GM21723 (cell line): ENCODE measurements at regions not wholly inside any gene's neighbourhood (a gene's known extent, or its start where the extent isn't known, plus 50 kb on each side); places are given as distances from the start of the nearest gene placed in this dataset.
"Not testable (repeated sequence)": the region's sequence is repeated elsewhere in the genome, so short reads cannot be mapped to it uniquely, and the experiment has no call there.

Source experiments
- ATAC-seq: cut with Tn5 transposase; IDR thresholded peaks from one replicate; pipeline ENCODE4 v1.9.1; 2021; ENCODE audit warnings: mild to moderate bottlenecking, moderate library complexity; ENCODE audit not compliant: unreplicated experiment

DNA sequence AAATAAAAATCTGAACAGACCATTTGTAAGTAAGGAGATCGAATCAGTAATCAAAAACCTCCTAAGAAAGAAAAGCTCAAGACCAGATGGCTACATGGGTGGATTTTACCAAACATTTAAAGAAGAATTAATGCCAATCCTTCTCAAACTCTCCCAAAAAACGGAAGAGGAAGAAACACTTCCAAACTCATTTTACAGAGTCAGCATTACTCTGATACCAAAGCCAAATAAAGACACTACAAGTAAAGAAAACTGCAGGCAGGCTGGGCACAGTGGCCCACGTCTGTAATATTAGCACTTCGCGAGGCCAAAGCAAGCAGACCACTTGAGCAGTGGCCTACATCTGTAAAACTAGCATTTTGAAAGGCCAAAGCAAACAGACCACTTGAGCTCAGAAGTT is 159.8 kb downstream of the DPY19L2 start:
- ATAC-seq = no peak

DNA sequence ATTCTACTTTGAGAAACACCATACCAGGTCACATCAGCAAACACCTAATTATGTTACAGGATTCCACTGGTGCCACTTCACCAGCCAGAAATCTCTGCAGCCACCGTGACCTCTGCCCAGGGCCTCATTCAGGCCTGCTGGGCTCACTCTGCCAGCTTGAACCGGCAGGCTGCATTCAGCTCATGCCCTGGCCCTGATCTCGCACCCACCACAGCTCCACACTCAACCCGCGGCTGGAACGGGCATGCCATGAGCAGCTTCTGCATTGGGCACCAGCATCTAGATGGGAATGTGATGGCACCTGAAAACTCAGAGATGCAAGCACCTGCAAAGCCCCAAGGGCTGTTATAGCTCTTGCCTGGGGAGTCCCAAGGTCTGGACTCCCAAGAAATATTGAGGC is 168.7 kb downstream of the DPY19L2 start:
- ATAC-seq = no peak

DNA sequence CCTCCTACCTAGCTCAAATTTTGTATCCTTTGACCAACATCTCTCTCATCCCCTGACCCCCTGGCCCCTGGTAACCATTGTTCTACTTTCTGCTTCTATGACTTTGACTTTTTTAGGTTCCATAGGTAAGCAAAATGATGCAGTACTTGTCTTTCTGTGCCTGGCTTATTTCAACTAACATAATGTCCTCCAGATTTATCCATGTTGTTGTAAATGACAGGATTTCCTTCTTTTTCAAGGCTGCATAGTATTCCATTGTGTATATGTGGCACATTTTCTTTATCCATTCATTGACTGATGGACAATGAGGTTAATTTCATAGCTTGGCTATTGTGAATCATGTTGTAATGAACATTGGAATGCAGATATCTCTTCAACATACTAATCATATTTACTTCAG is 170.1 kb downstream of the DPY19L2 start:
- ATAC-seq = no peak

DNA sequence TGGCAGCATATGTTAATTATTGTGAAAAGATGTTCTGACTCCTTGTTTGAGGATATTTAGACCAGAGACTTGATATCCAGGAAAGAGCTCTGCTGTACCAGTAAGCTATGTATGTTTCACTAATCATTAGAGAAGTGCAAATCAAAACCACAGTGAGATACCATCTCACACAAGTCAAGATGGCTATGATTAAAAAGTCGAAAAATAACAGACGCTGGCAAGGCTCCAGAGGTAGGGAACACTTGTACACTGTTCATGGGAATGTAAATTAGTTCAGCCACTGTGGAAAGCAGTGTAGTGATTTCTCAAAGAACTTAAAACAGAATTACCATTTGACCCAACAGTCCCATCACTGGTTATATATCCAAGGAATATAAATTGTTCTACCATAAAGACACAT is 171.6 kb downstream of the DPY19L2 start:
- ATAC-seq = no peak

DNA sequence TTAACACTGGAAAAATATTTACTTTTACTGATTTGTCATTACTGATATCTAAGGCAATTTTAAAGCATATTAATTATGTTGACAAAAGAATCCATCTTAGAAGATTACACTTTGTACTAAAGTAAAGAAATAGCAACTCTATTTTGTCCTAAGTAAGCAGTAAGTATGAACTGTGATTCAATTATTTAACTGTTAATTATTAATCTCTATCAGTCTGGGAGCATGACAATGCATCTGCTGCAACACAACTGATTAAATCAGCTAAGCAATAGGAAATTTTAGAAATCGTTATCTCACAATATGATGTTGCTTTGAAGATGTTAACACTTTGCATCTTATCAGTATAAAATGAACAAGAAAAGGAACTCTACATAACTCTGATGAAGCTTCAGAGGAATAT is 172.3 kb downstream of the DPY19L2 start:
- no peak for ATAC-seq

DNA sequence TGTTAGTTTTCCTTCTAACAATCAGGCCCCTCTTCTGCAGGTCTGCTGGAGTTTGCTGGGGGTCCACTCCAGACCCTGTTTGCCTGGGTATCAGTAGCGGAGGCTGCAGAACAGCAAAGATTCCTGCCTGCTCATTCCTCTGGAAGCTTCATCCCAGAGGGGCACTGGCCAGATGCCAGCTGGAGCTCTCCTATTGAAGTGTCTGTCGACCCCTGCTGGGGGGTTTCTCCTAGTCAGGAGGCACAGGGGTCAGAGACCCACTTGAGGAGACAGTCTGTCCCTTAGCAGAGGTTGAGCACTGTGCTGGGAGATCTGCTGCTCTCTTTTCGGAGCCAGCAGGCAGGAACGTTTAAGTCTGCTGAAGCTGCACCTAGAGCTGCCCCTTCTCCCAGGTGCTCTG is 174.9 kb downstream of the DPY19L2 start:
- not testable (repeated sequence) for ATAC-seq

DNA sequence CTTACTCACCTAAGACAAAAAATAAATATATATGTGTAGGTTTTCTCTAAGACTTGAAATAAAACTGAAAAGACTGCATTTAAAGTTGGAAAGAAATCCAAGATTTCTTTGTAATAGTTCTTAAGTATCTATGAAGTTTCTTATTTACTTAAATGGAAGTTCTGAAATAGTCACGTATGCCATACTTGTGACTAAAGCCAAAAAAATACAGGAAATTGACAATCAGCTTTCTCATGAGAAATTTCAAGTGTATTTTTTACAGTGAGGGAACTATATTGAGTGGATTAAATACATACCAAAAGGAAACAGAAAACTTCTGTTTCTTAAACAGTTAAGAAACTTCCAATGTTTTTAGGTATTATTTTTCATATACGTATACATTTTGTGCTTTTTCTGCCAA is 188.1 kb downstream of the DPY19L2 start:
- ATAC-seq = no peak

DNA sequence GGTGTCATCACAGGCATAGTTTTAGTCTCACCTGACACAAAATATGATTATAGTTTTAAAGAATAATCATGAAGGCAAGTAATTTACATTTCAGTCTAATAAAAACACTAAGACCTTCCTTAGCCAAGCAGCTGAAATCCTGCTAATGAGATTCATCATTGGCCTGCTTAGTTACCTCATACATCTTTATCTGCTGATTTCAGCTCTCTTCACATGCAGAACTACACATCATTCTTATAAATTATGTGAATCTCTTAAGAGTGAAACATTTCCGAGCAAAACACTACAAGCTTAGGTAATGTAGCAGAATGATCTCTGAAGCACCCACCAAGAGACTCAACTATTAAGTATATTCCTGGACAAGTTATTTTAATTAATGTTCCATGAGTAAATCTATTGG is 198.1 kb downstream of the DPY19L2 start:
- ATAC-seq = no peak

DNA sequence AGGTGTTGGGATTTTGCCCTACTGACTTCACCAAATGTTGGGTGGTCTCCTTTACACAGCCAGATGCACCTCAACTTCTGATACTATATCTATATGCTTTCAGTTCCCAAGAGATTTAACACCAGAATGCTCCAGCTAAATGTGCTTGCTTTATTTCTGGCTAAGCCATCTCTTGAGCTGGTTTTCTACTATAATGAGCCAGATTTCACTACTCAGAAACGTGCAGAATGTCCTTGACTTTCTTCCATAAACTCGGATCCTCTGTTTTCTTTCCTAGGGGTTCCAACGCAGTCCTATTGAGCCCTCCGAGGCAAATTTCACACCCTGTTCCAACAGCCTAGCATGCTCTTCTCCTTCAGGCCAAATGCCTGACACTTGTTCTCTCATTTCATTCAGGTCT is 200.3 kb downstream of the DPY19L2 start:
- no peak for ATAC-seq

DNA sequence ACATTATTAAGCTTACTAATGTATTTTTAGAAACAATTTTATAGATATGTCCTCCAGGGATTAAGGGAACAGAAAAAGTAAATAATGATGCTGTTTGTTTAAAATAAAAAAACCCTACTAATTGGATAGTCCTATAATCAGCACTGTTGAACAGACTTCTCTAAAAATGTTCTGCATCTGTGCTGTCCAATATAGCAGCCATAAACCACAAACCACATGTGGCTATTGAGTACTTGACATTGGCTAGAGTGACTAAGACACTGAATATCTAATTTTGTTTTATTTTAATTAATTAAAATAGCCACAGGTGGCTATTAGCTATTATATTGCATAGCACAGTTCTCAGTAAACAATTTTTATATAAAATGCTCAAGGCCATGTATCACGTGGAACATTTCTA is 210.4 kb downstream of the DPY19L2 start:
- no peak for ATAC-seq

DNA sequence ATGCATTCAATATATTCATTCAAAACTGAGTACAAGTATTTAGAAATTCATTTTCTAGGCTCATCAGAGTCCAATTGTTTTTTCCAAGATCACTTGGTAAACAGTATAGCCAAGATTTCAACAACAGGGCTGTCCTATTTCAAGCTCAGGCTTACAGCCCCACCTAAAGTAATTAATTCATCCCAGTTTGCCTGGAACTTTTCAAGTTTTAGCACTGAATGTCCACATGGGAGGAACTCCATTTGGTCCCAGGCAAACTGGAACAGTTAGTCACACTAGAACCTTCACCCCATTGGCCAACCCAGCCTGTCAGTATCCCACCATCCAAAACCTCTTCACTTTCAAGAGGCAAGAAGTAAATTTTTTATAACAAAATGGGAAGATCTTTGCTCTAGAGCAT is 210.9 kb downstream of the DPY19L2 start:
- no peak for ATAC-seq

DNA sequence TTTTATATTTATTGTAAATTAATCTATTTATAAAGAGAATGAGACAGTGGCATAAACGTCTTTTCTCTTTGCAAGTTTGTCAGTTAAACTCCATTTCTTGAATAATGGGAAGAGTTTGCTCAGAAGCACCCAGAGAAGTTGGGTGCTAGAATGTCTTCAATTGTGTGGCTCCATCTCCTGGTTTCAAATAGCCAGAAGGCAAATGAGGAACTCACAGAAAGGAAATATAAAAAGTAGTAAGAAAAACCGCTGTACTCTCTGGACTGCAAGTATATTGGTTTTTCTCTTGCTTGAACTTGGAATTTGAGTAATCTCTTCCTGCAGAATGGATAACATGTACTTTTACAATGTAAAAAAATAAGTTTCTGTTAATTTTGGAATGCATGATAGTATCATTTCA is 217.5 kb downstream of the DPY19L2 start:
- ATAC-seq = no peak

DNA sequence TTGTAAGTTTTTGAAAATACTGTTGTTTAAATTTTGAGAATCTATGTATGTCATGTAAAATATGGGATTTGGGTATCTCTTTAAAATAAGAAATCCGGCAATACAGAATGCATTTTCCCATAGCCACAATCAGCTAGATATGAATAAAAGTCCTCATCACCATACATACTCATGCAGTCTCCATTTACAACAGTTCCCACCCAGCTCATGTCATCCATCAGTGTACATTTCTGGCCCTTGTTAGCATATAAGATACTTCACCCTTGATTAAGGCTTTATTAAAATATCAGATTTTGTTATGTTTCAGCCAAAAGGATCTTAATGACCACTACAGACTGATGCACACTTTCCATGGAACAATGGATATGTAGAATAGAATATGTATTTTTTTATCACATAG is 218.0 kb downstream of the DPY19L2 start:
- ATAC-seq = no peak

DNA sequence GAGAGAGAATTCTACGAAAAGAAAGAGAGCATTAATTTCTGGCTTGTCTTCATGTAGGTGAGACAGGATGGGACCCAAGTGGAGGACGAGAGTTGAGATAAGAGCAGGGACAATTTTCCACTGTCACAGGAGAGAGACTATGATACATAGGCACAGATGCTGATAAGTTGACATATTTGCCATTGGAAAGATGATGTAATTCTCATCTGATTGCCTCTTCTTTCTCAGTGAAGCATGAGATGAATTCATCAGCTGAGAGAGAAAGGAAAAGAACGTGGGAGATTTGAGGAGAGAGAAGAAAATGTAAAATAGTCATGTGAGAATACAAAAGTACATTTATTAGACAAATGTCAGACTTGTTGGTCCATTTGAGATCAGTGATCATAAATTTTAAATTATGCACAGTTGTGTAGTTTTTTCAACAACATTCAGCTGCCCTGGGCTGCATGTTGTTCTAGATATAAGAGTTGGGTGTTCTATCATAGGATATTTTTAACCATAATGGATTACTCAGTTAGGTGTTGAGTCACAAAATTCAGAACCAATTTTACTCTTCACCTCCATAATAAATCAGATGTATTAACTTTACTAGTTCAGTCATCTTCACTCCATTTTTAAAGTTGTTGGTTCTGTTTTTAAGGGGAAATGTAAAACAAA is 222.9 kb downstream of the DPY19L2 start:
- no peak for ATAC-seq

DNA sequence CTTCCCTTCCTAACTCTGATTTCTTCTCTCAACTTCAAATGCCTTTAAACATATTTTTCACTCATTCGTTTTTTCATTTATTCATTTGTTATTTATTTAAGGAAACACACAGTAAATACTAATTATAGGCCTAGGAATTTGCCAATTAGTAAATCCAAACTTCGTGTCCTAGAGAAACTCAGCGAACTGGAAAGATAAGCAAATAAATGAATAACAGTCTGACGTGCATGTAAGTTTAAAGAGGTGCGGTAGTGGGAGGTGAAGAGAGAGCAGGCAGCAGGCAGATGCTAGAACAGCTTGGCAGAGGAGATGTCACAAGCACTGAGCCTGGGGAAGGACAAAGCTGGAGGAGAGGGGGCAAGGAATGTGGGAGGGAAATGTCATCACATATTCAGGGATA is 228.2 kb downstream of the DPY19L2 start:
- ATAC-seq = no peak

DNA sequence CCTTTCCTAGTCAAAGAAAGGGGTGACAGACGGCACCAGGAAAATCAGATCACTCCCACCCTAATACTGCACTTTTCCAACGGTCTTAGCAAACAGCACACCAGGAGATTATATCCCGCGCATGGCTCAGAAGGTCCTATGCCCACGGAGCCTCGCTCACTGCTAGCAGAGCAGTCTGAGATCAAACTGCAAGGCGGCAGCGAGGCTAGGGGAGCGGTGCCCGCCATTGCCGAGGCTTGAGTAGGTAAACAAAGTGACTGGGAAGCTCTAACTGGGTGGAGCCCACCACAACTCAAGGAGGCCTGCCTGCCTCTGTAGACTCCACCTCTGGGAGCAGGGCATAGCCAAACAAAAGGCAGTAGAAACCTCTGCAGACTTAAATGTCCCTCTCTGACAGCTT is 233.9 kb downstream of the DPY19L2 start:
- not testable (repeated sequence) for ATAC-seq

DNA sequence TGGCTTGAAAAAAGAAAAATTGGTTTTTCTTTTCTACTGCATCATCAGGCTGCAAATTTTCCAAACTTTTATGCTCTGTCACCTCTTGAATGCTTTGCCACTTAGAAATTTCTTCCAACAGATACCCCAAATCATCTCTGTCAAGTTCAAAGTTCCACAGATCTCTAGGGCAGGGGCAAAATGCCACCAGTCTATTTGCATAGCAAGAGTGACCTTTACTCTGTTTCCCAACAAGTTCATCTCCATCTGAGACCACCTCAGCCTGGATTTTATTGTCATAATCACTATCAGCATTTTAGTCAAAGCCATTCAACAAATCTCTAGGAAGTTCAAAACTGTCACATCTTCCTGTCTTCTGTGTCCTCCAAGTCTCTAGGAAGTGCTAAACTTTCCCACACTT is 240.3 kb downstream of the DPY19L2 start:
- not testable (repeated sequence) for ATAC-seq

DNA sequence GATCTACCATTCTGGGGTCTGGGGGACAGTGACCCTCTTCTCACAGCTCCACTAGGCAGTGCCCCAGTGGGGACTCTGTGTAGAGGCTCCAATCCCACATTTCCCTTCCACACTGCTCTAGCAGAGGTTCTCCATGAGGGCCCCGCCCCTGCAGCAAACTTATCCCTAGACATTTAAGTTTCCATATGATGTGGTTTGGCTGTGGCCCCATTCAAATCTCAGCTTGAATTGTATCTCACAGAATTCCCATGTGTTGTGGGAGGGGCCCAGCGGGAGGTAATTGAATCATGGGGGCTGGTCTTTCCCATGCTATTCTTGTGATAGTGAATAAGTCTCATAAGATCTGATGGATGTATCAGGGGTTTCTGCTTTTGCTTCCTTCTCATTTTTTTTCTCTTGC is 241.3 kb downstream of the DPY19L2 start:
- ATAC-seq = not testable (repeated sequence)

DNA sequence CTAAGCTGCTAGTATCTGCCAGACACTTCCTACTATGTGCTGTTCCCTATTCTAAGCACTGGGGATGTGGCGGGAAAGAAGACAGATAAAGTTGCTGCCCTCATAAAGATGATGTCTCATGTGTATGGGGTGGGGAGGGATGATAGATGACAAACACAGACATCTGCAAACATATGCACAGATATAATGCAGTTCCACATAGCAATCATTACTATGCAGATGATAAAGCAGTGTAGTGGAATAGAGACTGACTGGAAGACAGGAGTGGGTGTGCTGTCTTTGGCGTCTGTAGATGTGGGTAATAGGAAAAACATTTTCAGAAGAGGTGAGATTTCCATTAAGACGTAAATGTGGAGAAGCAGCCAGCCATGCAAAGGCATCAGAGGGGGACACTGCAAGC is 243.6 kb downstream of the DPY19L2 start:
- no peak for ATAC-seq

DNA sequence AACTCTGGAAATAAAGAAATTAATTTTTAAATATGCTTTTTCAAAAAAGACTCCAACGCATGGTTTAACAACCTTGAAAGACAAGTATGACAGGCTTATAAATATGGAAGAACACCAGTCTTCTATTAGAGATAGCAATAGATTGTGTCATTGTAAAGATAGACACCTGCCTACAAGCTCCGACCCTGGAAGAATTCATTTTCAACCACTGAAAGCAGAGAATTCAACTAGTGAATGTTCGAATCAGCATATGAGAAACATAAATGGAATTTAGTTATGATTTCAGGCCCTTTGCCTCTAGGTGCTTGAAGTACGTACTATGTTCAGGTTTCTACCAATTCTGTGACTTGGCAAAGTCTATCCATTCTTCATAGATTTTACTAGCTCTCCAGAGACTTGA is 244.5 kb downstream of the DPY19L2 start:
- no peak for ATAC-seq

DNA sequence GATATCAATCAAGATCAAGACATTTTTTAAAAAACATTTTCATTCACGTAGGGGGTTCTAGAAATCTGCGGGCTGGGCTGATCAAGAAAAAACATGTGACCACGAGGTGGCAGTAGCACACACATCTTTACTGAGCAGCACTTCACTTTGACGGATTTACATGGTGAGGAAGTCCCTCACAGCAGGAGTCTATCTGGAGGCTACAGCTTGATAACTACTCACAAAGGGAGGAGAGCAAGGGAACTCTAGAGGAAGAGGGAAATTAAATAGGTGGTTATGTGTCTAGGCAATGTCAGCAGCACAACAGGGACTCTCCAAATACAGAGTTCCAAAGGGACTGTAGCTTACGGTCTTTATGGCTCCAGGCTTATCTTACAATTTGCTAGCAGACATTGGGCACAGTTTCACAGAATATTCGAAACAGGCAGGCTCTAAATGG is 248.1 kb downstream of the DPY19L2 start:
- ATAC-seq = peak; percentile 95

DNA sequence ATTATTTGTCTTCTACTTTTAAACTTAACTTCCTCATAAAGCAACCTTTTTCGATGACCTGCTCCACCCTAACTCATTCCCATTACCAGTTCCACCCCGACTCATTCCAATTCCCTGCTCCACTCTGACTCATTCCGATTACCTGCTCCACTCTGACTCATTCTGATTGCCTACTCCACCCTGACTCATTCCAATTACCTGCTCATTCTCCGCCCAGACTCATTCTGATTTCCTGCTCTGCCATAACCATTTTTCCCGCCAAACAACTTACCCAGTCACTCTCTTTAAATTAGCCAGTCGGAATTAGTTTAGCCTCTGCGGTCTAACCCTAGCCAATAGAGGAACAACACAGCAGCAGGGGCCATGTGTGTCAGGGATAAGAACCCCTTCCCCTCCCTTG is 249.1 kb downstream of the DPY19L2 start:
- ATAC-seq = no peak

DNA sequence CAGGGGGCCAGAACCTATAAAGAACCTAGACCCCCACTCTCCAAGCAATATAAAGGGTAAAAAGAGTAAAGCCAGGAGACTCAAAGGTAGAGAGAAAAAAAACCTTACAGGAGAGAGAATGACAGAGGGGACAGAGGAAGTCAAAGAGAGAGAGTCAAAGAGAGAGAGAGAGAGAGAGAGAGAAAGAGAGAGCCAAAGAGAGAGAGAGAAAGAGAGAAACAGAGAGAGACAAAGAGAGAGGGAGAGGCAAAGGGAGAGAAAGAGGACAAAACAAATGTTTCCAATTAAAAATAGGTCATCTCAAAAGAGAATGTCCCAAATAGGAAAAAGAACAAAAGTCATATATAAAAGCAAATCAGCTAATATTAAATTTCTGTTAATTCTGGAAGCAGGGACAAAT is 251.5 kb downstream of the DPY19L2 start:
- ATAC-seq = no peak
